ENCODE measurements at regions not wholly inside any gene's neighbourhood (a gene's known extent, or its start where the extent isn't known, plus 50 kb on each side); places are given as distances from the start of the nearest gene placed in this dataset.
"Not testable (repeated sequence)": the region's sequence is repeated elsewhere in the genome, so short reads cannot be mapped to it uniquely, and the experiment has no call there.

- H3K4me3 ChIP-seq (ENCODE audit: low read length): no peak overlapping the region
- no peak for TF ChIP-seq ZNF274 (IDR thresholded peaks at IDR 0.05; ENCODE audit: low read depth, low read length)
Measured at GRCh38 chr6:155543166-155543847, 87.7 kb upstream of the NOX3 start.

- no peak for TF ChIP-seq ZNF274 (IDR thresholded peaks at IDR 0.05; ENCODE audit: low read depth, low read length)
- H3K4me3 ChIP-seq (ENCODE audit: low read length): no peak overlapping the region
Measured at GRCh38 chr6:155542036-155542435, 86.4 kb upstream of the NOX3 start.

- TF ChIP-seq ZNF274 (IDR thresholded peaks at IDR 0.05; ENCODE audit: low read depth, low read length): no peak
- H3K4me3 ChIP-seq (ENCODE audit: low read length): no peak overlapping the region
Measured at GRCh38 chr6:155538708-155539390, 83.2 kb upstream of the NOX3 start.

GRCh38 chr6:155534678-155535077 is 79.0 kb upstream of the NOX3 start:
- no peak for TF ChIP-seq ZNF274 (IDR thresholded peaks at IDR 0.05; ENCODE audit: low read depth, low read length)
- H3K4me3 ChIP-seq (ENCODE audit: low read length): no peak overlapping the region

GRCh38 chr6:155530219-155530834 is 74.7 kb upstream of the NOX3 start:
- no peak overlapping the region for H3K4me3 ChIP-seq (ENCODE audit: low read length)
- TF ChIP-seq ZNF274 (IDR thresholded peaks at IDR 0.05; ENCODE audit: low read depth, low read length): no peak

- not testable (repeated sequence) for H3K4me3 ChIP-seq (ENCODE audit: low read length)
Measured at GRCh38 chr6:155529814-155530213, 74.2 kb upstream of the NOX3 start.

GRCh38 chr6:155528982-155529453 is 73.4 kb upstream of the NOX3 start:
- H3K4me3 ChIP-seq (ENCODE audit: low read length): no peak overlapping the region
- TF ChIP-seq ZNF274 (IDR thresholded peaks at IDR 0.05; ENCODE audit: low read depth, low read length): no peak

- no peak for TF ChIP-seq ZNF274 (IDR thresholded peaks at IDR 0.05; ENCODE audit: low read depth, low read length)
- no peak overlapping the region for H3K4me3 ChIP-seq (ENCODE audit: low read length)
Measured at GRCh38 chr6:155528335-155528734, 72.7 kb upstream of the NOX3 start.

GRCh38 chr6:155527443-155527842 is 71.8 kb upstream of the NOX3 start:
- no peak for TF ChIP-seq ZNF274 (IDR thresholded peaks at IDR 0.05; ENCODE audit: low read depth, low read length)
- H3K4me3 ChIP-seq (ENCODE audit: low read length): no peak overlapping the region

- H3K4me3 ChIP-seq (ENCODE audit: low read length): no peak overlapping the region
- TF ChIP-seq ZNF274 (IDR thresholded peaks at IDR 0.05; ENCODE audit: low read depth, low read length): no peak
Measured at GRCh38 chr6:155523821-155524651, 68.4 kb upstream of the NOX3 start.

- TF ChIP-seq ZNF274 (IDR thresholded peaks at IDR 0.05; ENCODE audit: low read depth, low read length): no peak
- no peak overlapping the region for H3K4me3 ChIP-seq (ENCODE audit: low read length)
Measured at GRCh38 chr6:155521719-155522118, 66.1 kb upstream of the NOX3 start.

GRCh38 chr6:155520078-155520477 is 64.4 kb upstream of the NOX3 start:
- no peak for TF ChIP-seq ZNF274 (IDR thresholded peaks at IDR 0.05; ENCODE audit: low read depth, low read length)

GRCh38 chr6:155519176-155519738 is 63.6 kb upstream of the NOX3 start:
- no peak for TF ChIP-seq ZNF274 (IDR thresholded peaks at IDR 0.05; ENCODE audit: low read depth, low read length)
- H3K4me3 ChIP-seq (ENCODE audit: low read length): no peak overlapping the region

More at GRCh38 chr6:155520078-155520477, 64.4 kb upstream of the NOX3 start:
- H3K4me3 ChIP-seq (ENCODE audit: low read length): no peak overlapping the region

GRCh38 chr6:155517294-155517693 is 61.7 kb upstream of the NOX3 start:
- no peak for TF ChIP-seq ZNF274 (IDR thresholded peaks at IDR 0.05; ENCODE audit: low read depth, low read length)
- H3K4me3 ChIP-seq (ENCODE audit: low read length): no peak overlapping the region
